Keratinocyte (primary cell): ENCODE measurements at regions not wholly inside any gene's neighbourhood (a gene's known extent, or its start where the extent isn't known, plus 50 kb on each side); places are given as distances from the start of the nearest gene placed in this dataset.

Experiments
- DNase-seq: peaks from one replicate; pipeline ENCODE4 v3.0.0-alpha.2; 2011; ENCODE audit warnings: low read depth, missing footprints, low spot score
- FAIRE-seq: peaks from 2 replicates; lab custom pipeline; 2011; peaks lifted over from hg19 to GRCh38; lab: Jason Lieb, UNC
- H2AFZ ChIP-seq: 2 replicates; pipeline ENCODE4 v1.6.0; 2012; ENCODE audit warnings: low read length, control low read depth, inconsistent platforms; ENCODE audit not compliant: control insufficient read depth
- H3K27ac ChIP-seq: 2 replicates; pipeline ENCODE4 v1.5.1; 2011; ENCODE audit warnings: low read length; ENCODE audit not compliant: control insufficient read depth, insufficient read depth
- H3K27me3 ChIP-seq: 3 replicates; pipeline ENCODE4 v1.6.0; 2011; ENCODE audit warnings: low read length; ENCODE audit not compliant: control insufficient read depth, insufficient read depth; ENCODE audit errors: extremely low read depth
- H3K36me3 ChIP-seq, 2 experiments: 2 replicates in 1 of 2; 3 replicates in 1 of 2; pipeline ENCODE4 v1.5.1; 2011; ENCODE audit warnings: low read length in 2 of 2, mild to moderate bottlenecking in 1 of 2; ENCODE audit not compliant: control insufficient read depth in 2 of 2, insufficient read depth in 2 of 2; ENCODE audit errors: extremely low read depth in 1 of 2
- H3K4me1 ChIP-seq: 3 replicates; pipeline ENCODE4 v1.5.1; 2011; ENCODE audit warnings: low read length; ENCODE audit not compliant: control insufficient read depth, insufficient read depth; ENCODE audit errors: extremely low read depth
- H3K4me2 ChIP-seq: 3 replicates; pipeline ENCODE4 v1.6.0; 2011; ENCODE audit warnings: low read depth, low read length; ENCODE audit not compliant: control insufficient read depth, insufficient read depth; ENCODE audit errors: extremely low read depth
- H3K4me3 ChIP-seq, 3 experiments: fragments of 200-600 bp in 1 of 3; sonication (generic) in 1 of 3; 2 replicates in 2 of 3; 3 replicates in 1 of 3; pipeline ENCODE4 v1.5.1; 2011 to 2016; ENCODE audit warnings: low read length in 3 of 3, mild to moderate bottlenecking in 3 of 3, control low read depth in 2 of 3, inconsistent platforms in 1 of 3, low read depth in 1 of 3, mixed read lengths in 1 of 3, mixed run types in 1 of 3, moderate library complexity in 1 of 3; ENCODE audit not compliant: control insufficient read depth in 2 of 3, insufficient read depth in 2 of 3; ENCODE audit errors: extremely low read depth in 1 of 3
- H3K79me2 ChIP-seq: 2 replicates; pipeline ENCODE4 v1.6.0; 2012; ENCODE audit warnings: low read length; ENCODE audit not compliant: control insufficient read depth, insufficient read depth
- H3K9ac ChIP-seq: 3 replicates; pipeline ENCODE4 v1.6.0; 2011; ENCODE audit warnings: low read length; ENCODE audit not compliant: control insufficient read depth, insufficient read depth; ENCODE audit errors: extremely low read depth
- H3K9me1 ChIP-seq: 3 replicates; pipeline ENCODE4 v1.6.0; 2011; ENCODE audit warnings: low read length; ENCODE audit not compliant: control insufficient read depth, insufficient read depth; ENCODE audit errors: extremely low read depth
- H3K9me3 ChIP-seq: 2 replicates; pipeline ENCODE4 v1.5.1; 2012; ENCODE audit warnings: low read depth, low read length; ENCODE audit not compliant: control insufficient read depth
- H4K20me1 ChIP-seq: 3 replicates; pipeline ENCODE4 v1.6.0; 2011; ENCODE audit warnings: low read length; ENCODE audit not compliant: control insufficient read depth, insufficient read depth; ENCODE audit errors: extremely low read depth
- EZH2 ChIP-seq: IDR thresholded peaks from one replicate; pipeline ENCODE4 v1.6.1; 2012; ENCODE audit warnings: inconsistent platforms, mild to moderate bottlenecking, low read length, moderate library complexity
- dilution Hi-C: fragments of 300-500 bp; cut with MboI; formaldehyde crosslinking; loops from one replicate; pipeline ENCODE4 v1.7.0; 2020; ENCODE audit warnings: low sequenced_read_pairs; ENCODE audit not compliant: extremely low pct_ligation_motif_present
- TF ChIP-seq, protein P1 (sequence below), 3 experiments: IDR thresholded peaks in 1 of 3; conservative IDR thresholded peaks in 1 of 3; optimal IDR thresholded peaks in 1 of 3; 2 replicates in 2 of 3; 3 replicates in 1 of 3; pipeline versions ENCODE3 to v1.5.1; 2011; ENCODE audit warnings: low read length in 3 of 3, mild to moderate bottlenecking in 3 of 3, moderate library complexity in 2 of 3, control low read depth in 1 of 3, inconsistent platforms in 1 of 3; ENCODE audit not compliant: insufficient read depth in 2 of 3; ENCODE audit errors: extremely low read depth in 1 of 3

DNA sequence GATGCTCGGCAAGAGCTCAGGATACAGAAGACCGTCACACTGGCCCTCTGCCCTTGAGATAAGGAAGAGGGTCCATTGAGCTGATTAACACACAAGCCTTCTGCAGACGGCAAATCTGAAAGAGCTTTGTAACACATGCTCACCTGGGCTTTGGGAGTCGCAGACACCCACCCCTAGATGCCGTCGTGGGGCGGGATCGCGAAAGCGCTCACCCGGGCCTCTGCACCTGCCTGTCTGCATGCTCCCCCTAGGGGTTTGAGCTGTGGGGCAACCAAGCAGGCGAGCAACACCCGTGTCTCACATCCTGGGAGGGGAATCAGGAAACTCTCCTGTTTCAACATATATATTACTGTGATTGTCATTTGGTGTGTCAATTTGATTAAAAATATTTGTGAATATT is 99.8 kb upstream of the KCNH7 start:
- dilution Hi-C loops: no loop called here
- H3K4me1 ChIP-seq: no peaks in the 10 kb centered on the region
- H3K79me2 ChIP-seq: no peaks in the 10 kb centered on the region
- no peak overlapping the region for H3K27ac ChIP-seq
- no peak for TF ChIP-seq EZH2
- TF ChIP-seq, protein P1, sequence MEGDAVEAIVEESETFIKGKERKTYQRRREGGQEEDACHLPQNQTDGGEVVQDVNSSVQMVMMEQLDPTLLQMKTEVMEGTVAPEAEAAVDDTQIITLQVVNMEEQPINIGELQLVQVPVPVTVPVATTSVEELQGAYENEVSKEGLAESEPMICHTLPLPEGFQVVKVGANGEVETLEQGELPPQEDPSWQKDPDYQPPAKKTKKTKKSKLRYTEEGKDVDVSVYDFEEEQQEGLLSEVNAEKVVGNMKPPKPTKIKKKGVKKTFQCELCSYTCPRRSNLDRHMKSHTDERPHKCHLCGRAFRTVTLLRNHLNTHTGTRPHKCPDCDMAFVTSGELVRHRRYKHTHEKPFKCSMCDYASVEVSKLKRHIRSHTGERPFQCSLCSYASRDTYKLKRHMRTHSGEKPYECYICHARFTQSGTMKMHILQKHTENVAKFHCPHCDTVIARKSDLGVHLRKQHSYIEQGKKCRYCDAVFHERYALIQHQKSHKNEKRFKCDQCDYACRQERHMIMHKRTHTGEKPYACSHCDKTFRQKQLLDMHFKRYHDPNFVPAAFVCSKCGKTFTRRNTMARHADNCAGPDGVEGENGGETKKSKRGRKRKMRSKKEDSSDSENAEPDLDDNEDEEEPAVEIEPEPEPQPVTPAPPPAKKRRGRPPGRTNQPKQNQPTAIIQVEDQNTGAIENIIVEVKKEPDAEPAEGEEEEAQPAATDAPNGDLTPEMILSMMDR (optimal IDR thresholded peaks at IDR 0.05 in 1 of 3, IDR thresholded peaks at IDR 0.05 in 1 of 3, conservative IDR thresholded peaks at IDR 0.05 in 1 of 3; ENCODE audit: extremely low read depth in 1 of 3, insufficient read depth in 2 of 3, low read length in 3 of 3): no peak
- no peaks in the 10 kb centered on the region for H3K36me3 ChIP-seq
- no peaks in the 10 kb centered on the region for H4K20me1 ChIP-seq
- H3K9me3 ChIP-seq: no peaks in the 10 kb centered on the region
- no peak overlapping the region for H2AFZ ChIP-seq
- H3K4me2 ChIP-seq: no peak overlapping the region
- H3K4me3 ChIP-seq: no peak overlapping the region
- no peaks in the 10 kb centered on the region for H3K27me3 ChIP-seq
- no peak for DNase-seq
- H3K9ac ChIP-seq: no peak overlapping the region
- H3K9me1 ChIP-seq: no peaks in the 10 kb centered on the region
- FAIRE-seq: no peak

DNA sequence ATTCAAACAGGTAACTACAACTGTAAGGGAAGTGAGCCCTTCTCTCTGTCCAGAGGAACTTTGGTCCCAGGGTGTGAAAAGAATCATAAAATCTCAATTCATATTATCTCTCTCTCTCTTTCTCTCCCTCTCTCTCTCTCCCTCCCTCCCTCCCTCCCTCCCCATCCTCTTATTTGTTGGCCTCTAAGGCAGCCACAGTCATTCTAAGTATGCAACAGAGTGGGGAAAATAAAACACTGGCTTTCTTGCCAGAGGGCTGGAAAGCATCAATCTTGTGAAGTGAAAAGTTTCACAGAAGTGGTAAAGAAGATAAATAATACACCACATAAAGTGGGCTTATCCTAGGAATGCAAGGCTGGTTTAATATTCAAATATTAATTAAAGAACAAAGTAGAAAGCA is 95.6 kb upstream of the KCNH7 start:
- Histone ChIP-seq H3K4me1 (no peaks in the 10 kb centered on the region), H2AFZ (no peak overlapping the region), H3K9ac (no peak overlapping the region), H4K20me1 (no peaks in the 10 kb centered on the region), H3K36me3 (no peaks in the 10 kb centered on the region), H3K4me2 (no peak overlapping the region), H3K4me3 (no peak overlapping the region), H3K27me3 (no peaks in the 10 kb centered on the region), H3K79me2 (no peaks in the 10 kb centered on the region), H3K27ac (no peak overlapping the region), H3K9me3 (no peaks in the 10 kb centered on the region), H3K9me1 (no peaks in the 10 kb centered on the region)
- no peak for FAIRE-seq
- dilution Hi-C loops: no loop called here
- no peak for DNase-seq
- TF ChIP-seq, protein P1 (optimal IDR thresholded peaks at IDR 0.05 in 1 of 3, IDR thresholded peaks at IDR 0.05 in 1 of 3, conservative IDR thresholded peaks at IDR 0.05 in 1 of 3; ENCODE audit: extremely low read depth in 1 of 3, insufficient read depth in 2 of 3, low read length in 3 of 3): no peak
- no peak for TF ChIP-seq EZH2
